H7 (cell line): ENCODE measurements at regions not wholly inside any gene's neighbourhood (a gene's known extent, or its start where the extent isn't known, plus 50 kb on each side); places are given as distances from the start of the nearest gene placed in this dataset.
A peak's percentile ranks its signal among the peaks of the same experiment; 100 is the strongest.

Experiments
- DNase-seq: peaks from one replicate; pipeline ENCODE4 v3.0.0; 2012
- H3K27me3 ChIP-seq: 2 replicates; pipeline ENCODE4 v1.6.0; 2011; ENCODE audit warnings: mild to moderate bottlenecking, low read length; ENCODE audit not compliant: control insufficient read depth, insufficient read depth
- H3K36me3 ChIP-seq: replicated peaks from 2 replicates; pipeline ENCODE4 v1.5.1; 2011; ENCODE audit warnings: low read length; ENCODE audit not compliant: control insufficient read depth, insufficient read depth
- H3K4me3 ChIP-seq: 2 replicates; pipeline ENCODE4 v1.5.1; 2011; ENCODE audit warnings: low read depth, mild to moderate bottlenecking, control low read depth, low read length, moderate library complexity; ENCODE audit not compliant: insufficient read depth

DNA sequence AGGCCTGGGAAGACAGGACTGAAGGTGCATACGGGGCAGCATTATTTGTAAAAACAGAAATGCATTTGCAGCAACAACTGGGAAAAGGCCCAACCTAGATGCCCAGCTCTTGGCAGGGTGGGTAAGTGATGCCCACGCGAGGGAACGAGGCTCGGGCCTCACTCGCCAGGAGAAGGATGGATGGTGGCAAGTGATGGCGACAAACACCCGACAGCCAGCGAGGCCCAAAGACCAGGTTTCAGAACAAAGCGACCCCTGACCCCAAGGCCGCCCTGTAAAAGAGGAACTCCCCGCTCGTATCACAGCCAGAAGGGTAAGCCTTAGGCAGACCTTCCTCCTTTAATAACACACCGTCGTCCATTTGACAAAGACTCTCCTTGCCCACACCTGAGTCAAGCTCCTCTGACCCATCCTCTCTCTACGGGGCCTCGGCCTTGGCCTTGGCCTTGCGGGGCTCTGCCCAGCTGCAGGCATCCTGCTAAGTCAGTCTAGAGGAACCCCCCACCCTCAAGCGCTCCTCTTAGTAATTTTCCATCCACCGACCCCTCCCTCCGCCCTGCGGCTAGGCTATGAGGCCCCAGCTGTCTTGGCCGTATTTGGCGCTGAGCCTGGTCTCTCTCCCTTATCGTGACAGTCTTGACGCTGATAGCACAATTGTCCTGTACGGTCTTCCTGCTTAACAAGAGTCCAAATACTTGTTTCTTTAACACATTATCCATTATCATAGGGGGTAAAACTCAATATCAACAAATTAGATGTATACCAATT lies 80.2 kb downstream of the NCOR2 start:
- H3K27me3 ChIP-seq = no peaks in the 10 kb centered on the region
- peaks cover 16% of the 10 kb centered on the region for H3K36me3 ChIP-seq
- DNase-seq = peak; percentile 62
- no peak overlapping the region for H3K4me3 ChIP-seq

DNA sequence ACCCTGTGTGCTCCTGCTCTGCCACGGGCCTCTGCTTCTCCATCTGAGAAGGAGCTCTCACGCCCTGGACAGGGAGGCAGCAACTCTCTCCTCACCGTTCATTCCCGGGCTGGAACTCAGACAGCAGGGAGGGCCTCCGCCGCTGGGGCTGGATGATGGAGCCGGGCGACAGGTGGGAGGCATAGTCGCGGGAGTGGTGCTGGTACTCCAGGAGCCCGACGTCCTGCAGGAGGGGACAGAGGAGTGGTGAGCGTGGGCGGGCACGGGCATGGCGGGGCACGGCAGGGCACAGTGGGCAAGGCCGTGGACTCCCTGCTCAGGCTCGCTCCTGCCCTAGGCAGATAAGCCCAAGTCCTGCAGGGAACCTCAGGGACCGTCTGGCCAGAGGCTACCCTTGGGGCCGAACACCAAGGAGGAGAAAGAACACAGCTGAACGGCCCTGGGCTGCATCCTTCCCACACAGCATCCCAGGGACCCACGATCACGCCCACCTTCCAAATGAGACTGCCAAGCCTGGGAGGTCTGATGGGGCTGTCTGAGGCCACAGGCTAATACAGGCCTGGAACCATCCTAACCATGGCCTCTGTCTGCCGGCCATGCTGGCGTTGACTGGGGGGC lies 81.0 kb downstream of the NCOR2 start:
- Histone ChIP-seq H3K27me3 (no peaks in the 10 kb centered on the region), H3K36me3 (peaks cover 16% of the 10 kb centered on the region), H3K4me3 (no peak overlapping the region)
- no peak for DNase-seq

DNA sequence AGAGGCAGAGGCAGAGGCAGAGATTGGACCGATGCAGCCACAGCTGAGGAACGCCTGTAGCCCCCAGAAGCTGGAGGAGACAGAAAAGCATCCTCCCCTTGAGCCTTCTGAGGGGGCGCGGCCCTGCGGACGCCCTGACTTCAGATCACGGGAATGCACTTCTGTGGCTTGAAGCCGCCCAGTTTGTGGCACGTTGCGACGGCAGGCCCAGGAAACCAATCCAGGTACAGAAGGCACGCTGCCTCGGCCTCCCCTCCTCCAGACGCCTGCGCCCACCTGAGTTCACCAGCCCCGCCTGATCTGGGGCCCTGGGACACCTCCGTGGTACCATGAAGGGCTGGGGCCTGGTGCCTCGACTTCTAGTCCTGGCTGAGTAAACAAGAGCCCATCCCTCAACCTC lies 82.0 kb downstream of the NCOR2 start:
- H3K4me3 ChIP-seq = no peak overlapping the region
- DNase-seq = no peak
- peaks cover 15% of the 10 kb centered on the region for H3K36me3 ChIP-seq
- H3K27me3 ChIP-seq = no peaks in the 10 kb centered on the region

DNA sequence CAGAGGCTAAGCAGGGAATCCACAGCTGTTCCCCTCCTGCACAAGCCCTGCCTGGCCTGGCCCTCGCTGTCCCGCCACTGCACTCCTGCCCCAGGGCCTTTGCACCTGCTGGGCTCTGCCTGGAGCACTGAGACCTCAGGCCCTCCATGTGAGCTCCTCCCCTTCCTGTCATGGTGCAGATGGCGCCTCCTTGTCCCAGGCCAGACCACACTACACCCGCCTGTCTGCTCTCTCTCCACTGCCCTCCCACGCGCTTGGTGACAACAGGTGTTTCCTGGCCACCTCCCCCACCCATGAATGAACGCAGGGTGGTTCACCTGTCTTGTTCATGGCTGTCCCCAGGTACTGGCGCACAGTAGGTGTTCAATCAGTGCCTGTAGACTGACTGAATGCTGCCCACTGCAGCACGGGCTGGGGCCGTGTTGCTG lies 82.9 kb downstream of the NCOR2 start:
- peaks cover 12% of the 10 kb centered on the region for H3K36me3 ChIP-seq
- H3K4me3 ChIP-seq = no peak overlapping the region
- no peak for DNase-seq
- H3K27me3 ChIP-seq = no peaks in the 10 kb centered on the region

DNA sequence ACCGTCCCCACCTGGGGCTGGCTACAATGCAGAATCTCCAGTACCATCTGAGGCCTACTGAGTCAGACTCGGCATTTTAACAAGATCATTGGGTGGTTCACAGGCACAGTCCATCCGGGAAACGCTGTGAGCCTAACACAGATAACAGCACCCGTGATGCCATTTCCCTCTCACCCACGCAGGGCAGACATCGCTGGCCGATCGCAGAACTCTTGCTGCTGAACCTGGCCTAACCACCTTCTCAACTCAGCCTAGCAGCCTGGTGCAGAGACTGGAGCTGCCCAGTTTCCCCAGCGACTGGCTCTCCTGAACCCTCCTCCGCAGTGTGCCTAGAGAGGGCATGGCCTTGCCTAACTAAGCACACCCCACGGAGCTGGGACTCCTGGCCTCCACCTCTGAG lies 83.3 kb downstream of the NCOR2 start:
- peaks cover 12% of the 10 kb centered on the region for H3K36me3 ChIP-seq
- no peaks in the 10 kb centered on the region for H3K27me3 ChIP-seq
- DNase-seq = no peak
- no peak overlapping the region for H3K4me3 ChIP-seq

DNA sequence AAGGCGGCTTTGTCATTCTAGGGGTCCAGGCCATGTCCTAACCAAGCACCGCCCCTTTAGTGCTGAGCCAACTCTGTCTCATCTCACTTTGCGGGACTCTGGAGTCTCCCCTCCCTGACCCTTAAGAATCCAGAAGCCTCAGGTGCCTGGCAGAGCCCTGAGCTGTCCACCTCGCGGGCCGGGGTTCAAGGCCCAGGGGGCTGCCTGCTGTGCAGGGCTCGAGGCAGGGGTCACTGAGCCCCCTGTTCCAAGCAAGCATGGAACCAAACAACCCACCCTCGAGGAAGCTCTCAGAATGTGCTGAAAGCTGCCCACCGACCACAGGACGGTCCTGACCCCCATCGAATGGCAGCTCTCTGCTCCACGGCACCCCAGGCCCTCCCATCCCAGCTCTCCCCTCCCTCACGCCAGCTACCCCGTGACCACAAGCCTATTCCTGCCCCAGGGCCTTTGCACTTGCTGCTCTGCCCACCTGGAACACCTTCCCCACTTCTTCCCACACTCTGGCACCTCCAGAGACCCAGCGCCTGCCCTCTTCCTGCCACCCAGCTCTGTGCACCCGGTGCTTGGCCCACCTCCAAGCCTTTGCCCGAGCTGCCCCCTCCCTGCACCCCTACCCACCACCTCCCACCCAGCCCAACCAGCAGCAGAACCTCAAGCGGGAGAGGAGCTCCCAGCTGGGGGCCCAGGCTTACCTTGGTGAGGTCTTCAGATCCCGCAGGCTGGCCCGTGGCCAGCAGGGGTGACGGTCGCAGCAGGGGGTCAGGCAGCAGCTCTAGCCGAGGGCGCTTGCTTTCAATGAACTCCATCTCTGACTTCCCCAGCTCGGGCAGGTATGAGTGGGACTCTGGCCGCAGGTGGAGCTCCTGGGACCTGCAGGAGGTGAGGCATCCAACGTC lies 84.3 kb downstream of the NCOR2 start:
- Histone ChIP-seq H3K27me3 (no peaks in the 10 kb centered on the region), H3K4me3 (no peak overlapping the region), H3K36me3 (peaks cover 13% of the 10 kb centered on the region)
- peak; percentile 64 for DNase-seq

DNA sequence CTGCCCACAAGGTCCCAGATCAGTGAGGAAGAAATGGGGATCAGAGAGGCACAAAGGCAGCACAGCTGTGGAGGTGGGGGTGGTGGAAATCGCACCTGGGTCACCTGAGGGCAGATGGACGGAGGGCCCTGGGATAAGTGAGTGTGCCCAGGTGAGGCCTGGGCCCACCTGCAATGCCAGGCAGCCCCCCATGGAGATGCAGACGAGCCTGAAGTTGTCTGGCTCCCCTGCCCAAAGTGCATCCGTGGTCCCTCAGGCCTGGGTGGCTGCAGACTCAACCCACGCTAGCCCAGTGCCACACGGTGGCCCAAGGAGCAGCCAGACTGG lies 84.9 kb downstream of the NCOR2 start:
- no peaks in the 10 kb centered on the region for H3K27me3 ChIP-seq
- H3K36me3 ChIP-seq = peaks cover 14% of the 10 kb centered on the region
- no peak overlapping the region for H3K4me3 ChIP-seq
- DNase-seq = no peak

DNA sequence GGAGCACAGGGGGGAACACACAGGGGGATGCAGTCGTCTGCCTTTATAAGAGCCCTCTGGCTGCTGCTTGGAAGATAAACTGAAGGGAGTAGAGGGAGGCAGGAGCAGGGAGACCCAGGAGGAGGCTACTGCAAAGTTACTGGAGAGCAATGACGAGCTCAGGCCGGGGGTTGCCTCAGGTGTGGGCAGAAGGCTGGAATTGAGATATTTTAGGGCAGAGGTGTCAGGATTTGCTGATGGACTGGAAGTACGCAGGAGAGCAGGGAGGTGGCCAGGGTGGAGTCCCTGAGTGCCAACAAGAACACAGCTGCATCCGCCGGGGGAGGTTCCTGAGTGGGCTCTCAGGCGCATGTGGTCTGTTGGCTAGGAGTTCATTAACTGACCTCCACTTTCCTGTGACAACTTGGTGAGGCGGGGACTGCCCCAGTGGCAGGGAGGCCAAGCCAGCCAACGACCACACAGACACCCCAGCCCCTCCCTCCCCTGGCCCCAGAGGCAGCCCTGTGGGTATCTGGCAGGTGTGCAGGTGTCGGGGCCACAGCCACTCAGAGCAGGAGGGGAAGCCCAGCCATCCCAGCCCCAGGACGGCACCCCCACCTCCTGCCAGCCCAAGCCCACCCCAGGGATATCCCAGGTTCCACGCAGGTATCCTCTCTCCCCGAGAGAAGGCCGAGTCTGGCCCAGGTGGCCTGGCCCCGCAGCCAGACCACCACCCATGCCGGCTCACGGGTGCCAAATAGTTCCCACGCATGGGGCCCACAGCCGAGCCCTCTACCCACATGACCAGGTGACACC lies 85.4 kb downstream of the NCOR2 start:
- peak; percentile 61 for DNase-seq
- Histone ChIP-seq H3K27me3 (no peaks in the 10 kb centered on the region), H3K36me3 (peaks cover 14% of the 10 kb centered on the region), H3K4me3 (no peak overlapping the region)

DNA sequence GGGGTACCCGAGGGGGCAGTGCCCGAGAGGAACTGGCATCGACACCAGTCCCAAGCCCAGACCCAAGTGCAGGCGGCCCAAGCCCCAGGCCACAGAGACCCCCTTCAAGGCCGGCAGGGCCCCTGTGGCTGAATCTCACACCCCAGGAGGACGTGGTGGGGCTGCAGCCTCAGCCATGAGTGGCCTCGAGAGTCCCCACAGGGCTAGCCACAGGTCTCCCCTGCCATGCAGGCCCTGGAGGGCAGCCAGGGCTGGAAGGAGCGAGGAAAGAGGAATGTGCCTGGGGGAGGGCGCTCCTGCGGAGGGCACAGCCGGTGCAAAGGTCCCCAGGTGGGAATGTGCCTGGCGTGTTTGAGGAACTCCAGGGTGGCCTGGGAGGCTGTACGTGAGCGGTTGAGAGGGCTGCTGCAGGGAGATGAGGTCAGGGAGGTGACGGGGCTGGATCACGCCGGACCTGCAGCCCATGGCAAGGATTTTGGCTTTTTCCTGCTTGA lies 86.1 kb downstream of the NCOR2 start:
- DNase-seq = peak; percentile 68
- H3K27me3 ChIP-seq = no peaks in the 10 kb centered on the region
- H3K4me3 ChIP-seq = no peak overlapping the region
- H3K36me3 ChIP-seq = peaks cover 15% of the 10 kb centered on the region

DNA sequence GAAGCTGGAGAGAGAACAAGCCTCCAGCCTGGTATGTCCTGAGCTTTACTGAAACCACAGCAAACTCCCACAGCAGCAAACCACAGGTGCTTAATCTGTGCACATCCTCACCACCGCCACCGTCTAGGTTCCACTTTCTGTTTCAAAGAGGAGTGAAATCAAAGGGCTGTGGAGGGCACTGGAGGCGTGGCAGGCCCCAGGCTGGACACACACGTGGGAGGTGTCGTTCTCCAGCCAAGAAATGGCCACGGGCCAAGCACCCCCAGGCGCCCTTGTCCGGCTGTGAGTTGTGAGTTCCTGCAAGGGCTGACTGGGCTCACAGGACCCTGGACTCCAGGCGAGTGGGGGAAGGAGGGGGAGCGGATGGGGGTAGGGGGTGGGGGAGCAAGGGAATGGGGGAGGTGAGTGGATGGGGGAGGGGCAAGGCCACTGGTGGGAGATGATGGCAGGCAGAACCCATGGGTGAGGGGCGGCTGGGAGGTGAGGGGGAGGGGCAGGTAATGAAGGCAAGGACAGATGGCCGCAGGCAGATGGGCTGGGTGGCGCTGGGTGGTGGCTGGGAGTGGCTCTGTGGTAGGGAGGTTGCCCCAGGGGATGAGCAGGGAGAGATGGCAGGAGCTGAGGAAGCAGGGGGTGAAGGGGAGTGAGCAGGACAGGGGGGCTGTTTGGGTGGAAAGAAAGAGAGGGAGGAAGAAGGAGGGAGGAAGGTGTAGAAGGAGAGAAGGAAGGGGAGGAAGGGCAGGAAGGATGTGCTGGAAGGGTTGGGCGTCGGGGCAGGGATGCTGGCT lies 86.7 kb downstream of the NCOR2 start:
- H3K4me3 ChIP-seq = no peak overlapping the region
- no peaks in the 10 kb centered on the region for H3K27me3 ChIP-seq
- DNase-seq = peak; percentile 71
- peaks cover 14% of the 10 kb centered on the region for H3K36me3 ChIP-seq

DNA sequence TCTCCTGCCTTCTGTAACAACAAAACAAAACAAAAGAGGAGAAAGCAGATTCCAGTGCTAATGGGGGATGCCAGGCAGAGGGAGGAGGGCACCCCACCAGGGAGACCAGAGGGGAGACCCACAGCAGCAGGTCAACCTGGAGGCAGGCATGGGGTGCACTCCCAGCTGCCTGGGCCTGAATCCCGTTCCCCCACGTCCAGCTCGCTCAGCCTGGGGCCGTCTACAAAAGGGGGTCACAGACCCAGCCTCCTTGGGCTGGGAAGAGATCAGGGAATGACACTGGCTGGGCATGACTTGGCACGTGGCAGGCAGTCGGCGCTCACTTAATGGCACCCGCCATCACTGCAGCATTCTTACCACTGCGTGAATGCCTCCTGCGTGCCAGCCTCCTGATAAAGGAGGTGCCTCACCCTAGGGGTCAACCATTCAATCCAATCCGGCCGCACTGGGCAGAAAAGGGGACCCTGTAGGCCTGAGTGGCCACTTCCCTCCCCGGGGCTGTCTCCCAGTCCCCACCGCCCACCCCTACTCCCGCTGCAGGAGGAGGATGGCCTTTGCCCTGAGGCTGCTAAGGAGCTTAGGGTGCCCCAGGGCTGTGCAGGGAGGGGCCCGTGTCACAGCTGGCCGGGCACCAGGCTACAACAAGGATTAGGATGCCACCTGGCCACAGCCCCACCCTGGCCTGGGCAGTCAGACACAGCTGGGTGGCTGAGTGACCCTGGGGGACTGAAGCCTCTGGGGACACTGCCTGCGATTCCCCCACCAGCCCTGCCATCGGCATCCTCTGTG lies 87.5 kb downstream of the NCOR2 start:
- Histone ChIP-seq H3K27me3 (no peaks in the 10 kb centered on the region), H3K4me3 (no peak overlapping the region), H3K36me3 (peaks cover 10% of the 10 kb centered on the region)
- DNase-seq = peak; percentile 65

DNA sequence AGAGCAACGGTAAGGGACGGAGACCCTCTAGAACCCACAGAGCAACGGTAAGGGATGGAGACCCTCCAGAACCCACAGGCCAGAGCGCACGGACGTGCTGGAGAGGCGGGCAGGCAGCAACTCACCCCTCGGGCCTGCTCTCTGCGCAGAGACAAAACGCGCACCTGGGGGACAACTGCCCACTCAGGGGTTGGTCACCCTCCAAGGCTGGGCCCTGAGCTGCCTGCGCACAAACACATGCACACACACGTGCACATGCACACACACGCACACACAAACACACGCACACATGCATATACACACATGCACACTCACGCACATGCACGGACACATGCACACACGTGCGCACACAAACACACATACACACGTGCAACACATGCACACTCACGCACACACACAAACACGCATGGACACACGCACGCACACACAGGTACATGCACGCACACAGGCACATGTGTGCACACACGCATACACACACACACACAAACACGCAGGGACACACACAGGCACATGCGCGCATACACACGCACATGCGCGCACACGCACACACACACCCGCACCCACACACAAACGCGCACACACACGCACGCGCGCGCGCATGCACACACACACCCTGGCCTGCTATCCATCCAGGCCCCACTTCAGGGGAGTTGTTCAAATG lies 88.3 kb downstream of the NCOR2 start:
- no peak for DNase-seq
- Histone ChIP-seq H3K4me3 (no peak overlapping the region), H3K36me3 (peaks cover 7% of the 10 kb centered on the region), H3K27me3 (no peaks in the 10 kb centered on the region)

DNA sequence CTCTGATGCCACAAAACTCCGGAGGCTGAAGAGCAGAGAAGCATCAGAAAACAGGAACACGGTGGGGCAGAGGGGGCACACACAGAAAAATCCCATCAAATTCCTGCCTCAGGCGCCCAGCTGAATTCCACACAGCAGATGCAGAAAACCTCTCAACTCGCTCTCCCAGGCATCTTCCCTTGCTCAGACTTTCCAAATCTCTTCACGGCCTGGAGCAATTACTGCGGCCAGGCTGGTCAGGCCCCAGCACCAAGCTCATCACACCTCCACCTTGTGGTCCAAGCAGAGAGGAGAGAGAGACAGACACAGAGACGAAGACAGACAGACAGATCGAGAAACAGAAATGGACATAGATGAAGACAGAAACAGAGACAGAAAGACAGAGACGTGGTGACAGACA lies 89.0 kb downstream of the NCOR2 start:
- Histone ChIP-seq H3K36me3 (peaks cover 11% of the 10 kb centered on the region), H3K27me3 (no peaks in the 10 kb centered on the region), H3K4me3 (no peak overlapping the region)
- no peak for DNase-seq
